CD8-positive, alpha-beta memory T cell (primary cell): ENCODE measurements at regions not wholly inside any gene's neighbourhood (a gene's known extent, or its start where the extent isn't known, plus 50 kb on each side); places are given as distances from the start of the nearest gene placed in this dataset.
"Not testable (repeated sequence)": the region's sequence is repeated elsewhere in the genome, so short reads cannot be mapped to it uniquely, and the experiment has no call there.

Source experiments
- CTCF ChIA-PET: fragments of 350-600 bp; sonication (Branson Sonifier 250); formaldehyde crosslinking; loops from one replicate; lab custom pipeline; 2021; ENCODE audit warnings: antibody characterized with exemption; lab: Charles Lee
- POLR2A ChIA-PET: fragments of 350-600 bp; sonication (Branson Sonifier 250); formaldehyde crosslinking; loops from one replicate; lab custom pipeline; 2021; ENCODE audit warnings: antibody characterized with exemption; lab: Charles Lee
- DNase-seq, 5 donors: peaks; one replicate each; pipeline versions ENCODE4 v3.0.0 to v3.0.0-alpha.2; 2020 to 2022; ENCODE audit warnings: mixed read lengths in 1 of 5
- H3K27ac ChIP-seq: one replicate; pipeline ENCODE4 v1.7.0; 2013; ENCODE audit warnings: low read depth, mild to moderate bottlenecking, low read length, moderate library complexity
- H3K27me3 ChIP-seq: 2 replicates; pipeline ENCODE4 v1.7.0; 2013; ENCODE audit warnings: low read length, mild to moderate bottlenecking; ENCODE audit not compliant: insufficient read depth, poor library complexity, severe bottlenecking
- H3K36me3 ChIP-seq: 2 replicates; pipeline ENCODE4 v1.7.0; 2013; ENCODE audit warnings: mild to moderate bottlenecking, low read length, moderate library complexity; ENCODE audit not compliant: insufficient read depth
- H3K4me1 ChIP-seq: 2 replicates; pipeline ENCODE4 v1.7.0; 2013; ENCODE audit warnings: mild to moderate bottlenecking, low read length, moderate library complexity; ENCODE audit not compliant: insufficient read depth
- H3K4me3 ChIP-seq: 2 replicates; pipeline ENCODE4 v1.7.0; 2013; ENCODE audit warnings: mild to moderate bottlenecking, low read length
- H3K9me3 ChIP-seq: 2 replicates; pipeline ENCODE4 v1.7.0; 2013; ENCODE audit warnings: mild to moderate bottlenecking, low read length
- H3K27ac Mint-ChIP-seq, 8 donors: one replicate each; pipeline ENCODE4 v1.8.0; 2020 to 2021; ENCODE audit warnings: mixed read lengths in 8 of 8, mild to moderate bottlenecking in 6 of 8, inconsistent platforms in 3 of 8, moderate library complexity in 3 of 8
- H3K27me3 Mint-ChIP-seq, 2 donors: one replicate each; pipeline ENCODE4 v1.8.0; 2020 to 2021; ENCODE audit warnings: mixed read lengths in 2 of 2, mild to moderate bottlenecking in 1 of 2, moderate library complexity in 1 of 2
- H3K36me3 Mint-ChIP-seq, 3 donors: one replicate each; pipeline ENCODE4 v1.8.0; 2020 to 2021; ENCODE audit warnings: mixed read lengths in 3 of 3, inconsistent platforms in 1 of 3, mild to moderate bottlenecking in 1 of 3
- H3K4me1 Mint-ChIP-seq, 3 donors: one replicate each; pipeline ENCODE4 v1.8.0; 2020 to 2021; ENCODE audit warnings: mixed read lengths in 3 of 3, inconsistent platforms in 1 of 3, mild to moderate bottlenecking in 1 of 3
- H3K4me3 Mint-ChIP-seq, 7 donors: one replicate each; pipeline ENCODE4 v1.8.0; 2020 to 2021; ENCODE audit warnings: mixed read lengths in 7 of 7, mild to moderate bottlenecking in 6 of 7, moderate library complexity in 4 of 7, inconsistent platforms in 2 of 7
- H3K9me3 Mint-ChIP-seq, 5 donors: one replicate each; pipeline ENCODE4 v1.8.0; 2020 to 2022; ENCODE audit warnings: mixed read lengths in 5 of 5, mild to moderate bottlenecking in 3 of 5, moderate library complexity in 2 of 5, inconsistent platforms in 1 of 5

- H3K27me3 ChIP-seq: no peaks in the 10 kb centered on the region
- Mint-ChIP-seq H3K9me3 (no peaks in the 10 kb centered on the region), H3K4me3 (no peak overlapping the region), H3K36me3 (peaks cover 0 to 1% (median 0%) of the 10 kb centered on the region in 3 donors), H3K27ac (no peak overlapping the region), H3K27me3 (peaks cover 7 to 16% of the 10 kb centered on the region in 2 donors), H3K4me1 (peaks cover 0 to 12% (median 6%) of the 10 kb centered on the region in 3 donors)
- no peaks in the 10 kb centered on the region for H3K4me1 ChIP-seq
- H3K27ac ChIP-seq: no peak overlapping the region
- no peaks in the 10 kb centered on the region for H3K36me3 ChIP-seq
- no peaks in the 10 kb centered on the region for H3K9me3 ChIP-seq
- no peak for DNase-seq
- POLR2A ChIA-PET: no interaction called here
- CTCF ChIA-PET: no interaction called here
- H3K4me3 ChIP-seq: no peak overlapping the region
Measured at GRCh38 chrX:45502396-45502795, 301.7 kb upstream of the DIPK2B start.

GRCh38 chrX:45497290-45497689, 296.6 kb upstream of the DIPK2B start:
- Mint-ChIP-seq H3K4me1 (no peaks in the 10 kb centered on the region), H3K9me3 (peaks cover 12 to 22% (median 19%) of the 10 kb centered on the region in 5 donors), H3K36me3 (peaks cover 0 to 4% (median under 1%) of the 10 kb centered on the region in 3 donors), H3K4me3 (no peak overlapping the region), H3K27ac (no peak overlapping the region), H3K27me3 (peaks cover 16% of the 10 kb centered on the region in 2 donors)
- H3K36me3 ChIP-seq: no peaks in the 10 kb centered on the region
- H3K27me3 ChIP-seq: no peaks in the 10 kb centered on the region
- CTCF ChIA-PET: no interaction called here
- no peak for DNase-seq
- no peak overlapping the region for H3K4me3 ChIP-seq
- H3K9me3 ChIP-seq: no peaks in the 10 kb centered on the region
- H3K4me1 ChIP-seq: no peaks in the 10 kb centered on the region
- POLR2A ChIA-PET: no interaction called here
- no peak overlapping the region for H3K27ac ChIP-seq

GRCh38 chrX:45485719-45486118, 285.0 kb upstream of the DIPK2B start:
- H3K27ac ChIP-seq: no peak overlapping the region
- CTCF ChIA-PET: no interaction called here
- no peaks in the 10 kb centered on the region for H3K4me1 Mint-ChIP-seq
- DNase-seq: no peak
- H3K4me3 Mint-ChIP-seq: no peak overlapping the region
- H3K4me1 ChIP-seq: no peaks in the 10 kb centered on the region
- peaks cover 0 to 3% of the 10 kb centered on the region in 2 donors for H3K27me3 Mint-ChIP-seq
- H3K9me3 Mint-ChIP-seq: no peaks in the 10 kb centered on the region
- H3K4me3 ChIP-seq: no peak overlapping the region
- H3K36me3 ChIP-seq: no peaks in the 10 kb centered on the region
- no peaks in the 10 kb centered on the region for H3K27me3 ChIP-seq
- H3K27ac Mint-ChIP-seq: no peak overlapping the region
- H3K9me3 ChIP-seq: no peaks in the 10 kb centered on the region
- no peaks in the 10 kb centered on the region for H3K36me3 Mint-ChIP-seq
- POLR2A ChIA-PET: no interaction called here

GRCh38 chrX:45479835-45480422, 279.3 kb upstream of the DIPK2B start:
- Histone ChIP-seq H3K4me3 (no peak overlapping the region), H3K36me3 (no peaks in the 10 kb centered on the region), H3K9me3 (no peaks in the 10 kb centered on the region), H3K27ac (no peak overlapping the region), H3K27me3 (no peaks in the 10 kb centered on the region), H3K4me1 (no peaks in the 10 kb centered on the region)
- peaks cover 0 to 3% (median 0%) of the 10 kb centered on the region in 5 donors for H3K9me3 Mint-ChIP-seq
- H3K4me1 Mint-ChIP-seq: no peaks in the 10 kb centered on the region
- H3K27ac Mint-ChIP-seq: no peak overlapping the region
- no peaks in the 10 kb centered on the region for H3K36me3 Mint-ChIP-seq
- ChIA-PET POLR2A (no interaction called here), CTCF (no interaction called here)
- no peak for DNase-seq
- H3K4me3 Mint-ChIP-seq: no peak overlapping the region
- H3K27me3 Mint-ChIP-seq: peaks cover 8 to 12% of the 10 kb centered on the region in 2 donors

GRCh38 chrX:45479196-45479834, 278.6 kb upstream of the DIPK2B start:
- H3K4me3 ChIP-seq: no peak overlapping the region
- Mint-ChIP-seq H3K36me3 (no peaks in the 10 kb centered on the region), H3K4me3 (no peak overlapping the region), H3K9me3 (peaks cover 0 to 3% (median 0%) of the 10 kb centered on the region in 5 donors), H3K27me3 (peaks cover 8 to 12% of the 10 kb centered on the region in 2 donors), H3K4me1 (no peaks in the 10 kb centered on the region), H3K27ac (no peak overlapping the region)
- CTCF ChIA-PET: no interaction called here
- POLR2A ChIA-PET: no interaction called here
- H3K4me1 ChIP-seq: no peaks in the 10 kb centered on the region
- H3K36me3 ChIP-seq: no peaks in the 10 kb centered on the region
- no peaks in the 10 kb centered on the region for H3K9me3 ChIP-seq
- no peak for DNase-seq
- H3K27me3 ChIP-seq: no peaks in the 10 kb centered on the region
- H3K27ac ChIP-seq: no peak overlapping the region

- Histone ChIP-seq H3K4me1 (no peaks in the 10 kb centered on the region), H3K4me3 (no peak overlapping the region), H3K9me3 (no peaks in the 10 kb centered on the region), H3K27me3 (no peaks in the 10 kb centered on the region), H3K36me3 (no peaks in the 10 kb centered on the region), H3K27ac (no peak overlapping the region)
- Mint-ChIP-seq H3K4me1 (no peaks in the 10 kb centered on the region), H3K4me3 (no peak overlapping the region), H3K36me3 (peaks cover 0 to 3% (median 0%) of the 10 kb centered on the region in 3 donors), H3K27me3 (peaks cover 13 to 16% of the 10 kb centered on the region in 2 donors), H3K9me3 (peaks cover 0 to 2% (median 0%) of the 10 kb centered on the region in 5 donors), H3K27ac (no peak overlapping the region)
- POLR2A ChIA-PET: no interaction called here
- CTCF ChIA-PET: no interaction called here
- DNase-seq: no peak
Measured at GRCh38 chrX:45472968-45473367, 272.3 kb upstream of the DIPK2B start.

GRCh38 chrX:45467537-45467936, 266.9 kb upstream of the DIPK2B start:
- peaks cover 0 to 11% (median 5%) of the 10 kb centered on the region in 5 donors for H3K9me3 Mint-ChIP-seq
- H3K4me3 ChIP-seq, H3K27me3 ChIP-seq, H3K36me3 Mint-ChIP-seq, H3K4me1 ChIP-seq, H3K36me3 ChIP-seq, H3K4me3 Mint-ChIP-seq, H3K27ac Mint-ChIP-seq, H3K4me1 Mint-ChIP-seq, H3K27ac ChIP-seq, H3K27me3 Mint-ChIP-seq, H3K9me3 ChIP-seq, DNase-seq, CTCF ChIA-PET, POLR2A ChIA-PET: not testable (repeated sequence)

- CTCF ChIA-PET, H3K36me3 ChIP-seq, H3K4me1 ChIP-seq, POLR2A ChIA-PET, H3K4me1 Mint-ChIP-seq, H3K9me3 ChIP-seq, H3K36me3 Mint-ChIP-seq, H3K27ac Mint-ChIP-seq, DNase-seq, H3K4me3 ChIP-seq, H3K4me3 Mint-ChIP-seq, H3K27me3 ChIP-seq, H3K27ac ChIP-seq, H3K9me3 Mint-ChIP-seq: not testable (repeated sequence)
- H3K27me3 Mint-ChIP-seq: peaks cover 0 to 11% of the 10 kb centered on the region in 2 donors
Measured at GRCh38 chrX:45455732-45456131, 255.1 kb upstream of the DIPK2B start.
